NCI-H2107 (cell line): ENCODE measurements at regions not wholly inside any gene's neighbourhood (a gene's known extent, or its start where the extent isn't known, plus 50 kb on each side); places are given as distances from the start of the nearest gene placed in this dataset.
"Not testable (repeated sequence)": the region's sequence is repeated elsewhere in the genome, so short reads cannot be mapped to it uniquely, and the experiment has no call there.

ENCODE experiments used
- DNase-seq: peaks from one replicate; lab custom pipeline; 2025; lab: John Stamatoyannopoulos, UW

GRCh38 chr3:106317141-106318055 is 448.6 kb upstream of the CBLB start:
- DNase-seq, result no peak

GRCh38 chr3:106321438-106321837 is 452.6 kb upstream of the CBLB start:
- DNase-seq, result not testable (repeated sequence)

- DNase-seq, result no peak
Observed at GRCh38 chr3:106323586-106323985, 454.8 kb upstream of the CBLB start.

DNA sequence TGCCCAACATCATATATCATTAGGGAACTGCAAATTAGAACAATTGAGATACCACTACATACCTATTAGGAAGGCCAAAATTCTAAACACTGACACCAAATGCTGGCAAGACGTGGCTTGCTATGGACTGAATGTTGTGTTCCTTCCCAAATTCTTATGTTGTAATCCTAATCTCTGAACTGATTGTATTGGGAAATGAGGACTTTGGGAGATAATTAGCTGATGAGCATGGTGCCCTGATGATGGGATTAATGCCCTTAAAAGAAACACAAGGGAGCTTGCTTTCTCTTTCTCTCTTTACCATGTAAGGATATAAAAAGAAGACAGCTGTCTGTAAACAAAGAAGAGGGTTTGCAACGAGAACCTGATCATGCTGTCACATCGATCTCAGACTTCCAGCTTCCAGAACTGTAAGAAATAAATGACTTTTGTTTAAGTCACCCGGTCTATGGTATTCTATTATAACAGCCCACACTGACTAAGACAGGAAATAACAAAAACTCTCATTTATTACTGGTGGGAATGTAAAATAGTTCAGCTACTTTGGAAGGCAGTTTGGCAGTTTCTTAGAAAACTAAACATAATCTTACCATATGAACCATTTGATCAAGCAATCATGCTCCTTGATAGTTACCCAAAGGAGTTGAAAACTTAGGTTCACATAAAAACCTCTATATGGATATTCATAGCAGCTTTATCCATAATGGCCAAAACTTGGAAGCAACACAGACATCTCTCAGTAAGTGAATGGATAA is 458.3 kb upstream of the CBLB start:
- DNase-seq, result no peak

DNA sequence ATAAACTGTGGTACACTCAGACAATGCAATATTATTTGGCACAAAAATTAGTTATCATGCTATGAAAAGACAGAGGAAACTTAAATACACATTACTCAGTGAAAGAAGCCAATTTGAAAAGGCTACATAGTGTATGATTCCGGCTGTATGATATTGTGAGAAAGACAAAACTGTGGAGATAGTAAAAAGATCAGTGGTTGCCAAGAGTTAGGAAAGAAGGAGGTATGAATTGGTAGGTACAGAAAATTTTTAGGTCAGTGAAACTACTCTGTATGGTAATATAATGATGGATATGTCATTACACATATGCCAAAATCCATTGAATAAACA is 458.8 kb upstream of the CBLB start:
- DNase-seq, result no peak

DNA sequence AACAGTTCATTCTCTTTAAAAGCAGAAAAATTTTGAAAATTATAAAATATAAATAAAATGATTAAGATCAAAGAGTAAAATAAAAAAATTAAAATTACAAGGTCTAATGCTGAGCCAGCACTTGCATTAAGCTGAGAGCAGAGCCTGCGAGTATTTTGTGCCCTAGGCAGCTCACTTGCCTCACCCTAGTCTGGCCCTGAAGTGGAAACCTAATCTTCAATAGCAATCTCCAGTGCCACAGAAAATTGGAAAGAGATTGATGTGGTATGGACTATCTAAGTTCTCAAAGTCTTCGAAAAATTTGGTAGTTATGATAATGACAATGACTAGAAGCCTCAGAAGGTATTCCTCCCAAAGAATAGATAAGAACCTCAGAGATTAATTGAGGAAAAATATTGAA is 459.4 kb upstream of the CBLB start:
- DNase-seq, result no peak

- DNase-seq, result no peak
Observed at GRCh38 chr3:106329521-106329920, 460.7 kb upstream of the CBLB start.

DNA sequence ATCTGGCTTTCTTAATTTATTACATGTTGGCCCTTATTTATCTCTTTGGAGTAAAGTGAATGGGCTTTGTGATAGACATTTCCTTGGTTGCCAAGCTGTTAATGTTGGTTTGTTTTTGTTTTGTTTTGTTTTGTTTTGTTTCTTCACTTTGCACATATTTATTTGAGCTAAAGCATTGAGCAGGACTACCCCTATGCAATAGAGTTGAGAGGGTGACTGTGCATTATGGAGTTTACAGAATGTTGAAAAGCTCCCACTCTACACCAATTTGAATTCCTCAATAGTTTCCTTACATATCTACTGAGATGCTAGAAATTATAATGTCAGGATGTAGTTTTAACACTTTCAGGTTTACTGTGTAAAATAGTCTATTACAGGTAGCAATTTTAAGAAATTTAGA is 462.8 kb upstream of the CBLB start:
- DNase-seq, result no peak

DNA sequence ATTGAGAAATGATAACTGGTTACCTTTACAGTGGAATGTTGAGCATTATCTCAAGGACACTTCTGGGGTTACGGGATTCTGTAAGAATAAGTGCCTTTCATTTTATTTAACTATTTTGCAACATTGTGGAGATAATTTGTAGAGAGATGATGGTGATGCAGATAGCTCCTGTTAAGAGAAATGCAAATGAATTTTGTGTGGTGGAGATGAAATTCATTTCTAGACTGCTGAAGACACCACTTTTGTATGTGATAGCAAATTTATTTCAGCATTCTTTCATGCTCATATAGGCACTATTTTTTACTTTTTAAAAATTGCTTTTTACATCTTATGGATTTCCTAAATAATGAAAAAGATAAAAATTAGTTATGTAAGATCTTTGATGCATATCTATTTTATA is 463.3 kb upstream of the CBLB start:
- DNase-seq, result no peak

GRCh38 chr3:106332884-106333283 is 464.1 kb upstream of the CBLB start:
- no peak for DNase-seq

GRCh38 chr3:106333911-106334618 is 465.3 kb upstream of the CBLB start:
- DNase-seq, result no peak

DNA sequence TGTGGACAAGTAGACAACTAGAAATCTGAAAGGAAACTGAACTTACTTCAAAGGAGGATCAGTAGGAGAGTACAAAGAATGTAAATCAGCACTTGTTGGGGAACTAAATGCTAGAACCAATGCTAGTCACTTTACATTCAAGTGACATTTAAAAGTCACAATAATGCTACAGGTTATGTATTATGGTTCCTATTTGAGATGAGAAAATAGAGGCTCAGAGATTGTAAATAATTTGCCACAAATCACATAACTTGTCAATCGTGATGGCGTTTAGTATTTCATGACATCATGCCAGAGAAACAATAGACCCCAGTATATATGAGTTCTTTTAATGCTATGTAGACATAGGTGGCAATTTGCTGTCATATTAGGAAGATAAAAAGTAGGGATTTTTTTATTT is 467.8 kb upstream of the CBLB start:
- no peak for DNase-seq

- DNase-seq, result no peak
Observed at GRCh38 chr3:106337116-106337515, 468.3 kb upstream of the CBLB start.

GRCh38 chr3:106338582-106339214 is 469.9 kb upstream of the CBLB start:
- no peak for DNase-seq

DNA sequence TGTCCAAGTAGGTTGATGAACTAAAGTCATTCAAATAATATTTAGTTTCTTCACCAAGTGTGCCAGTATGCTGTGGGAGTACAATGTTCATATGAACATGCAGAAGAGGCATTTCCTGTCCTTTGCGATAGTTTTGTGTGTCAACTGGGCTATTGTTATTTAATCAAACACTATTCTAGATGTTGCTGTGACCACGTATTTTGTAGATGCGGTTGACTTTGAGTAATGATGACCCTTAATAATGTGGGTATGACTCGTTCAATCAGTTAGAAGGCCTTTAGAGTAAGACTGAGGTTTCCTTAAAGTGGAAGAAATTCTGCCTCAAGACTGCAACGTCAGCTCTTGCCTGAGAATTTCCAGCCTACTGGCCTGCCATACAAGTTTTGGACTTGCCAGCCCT is 470.7 kb upstream of the CBLB start:
- DNase-seq, result no peak

DNA sequence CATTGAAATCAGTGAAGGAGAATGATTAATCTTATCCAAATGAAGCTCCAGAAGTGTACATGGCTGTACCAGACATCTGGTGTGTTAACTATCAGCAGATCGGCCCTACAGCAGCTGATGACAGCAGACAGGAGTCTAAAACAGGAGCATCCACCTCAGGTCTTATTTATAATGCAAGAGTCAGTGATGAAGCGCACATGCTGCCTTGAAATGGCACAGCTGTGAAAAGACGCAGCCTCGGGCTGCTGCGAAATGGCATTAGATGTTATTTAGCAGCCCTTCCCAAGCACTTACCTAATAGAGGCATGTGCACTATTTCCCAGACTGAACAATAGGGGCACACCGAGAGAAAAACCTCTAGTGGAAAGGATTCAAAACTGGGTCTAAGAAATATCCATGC is 472.3 kb upstream of the CBLB start:
- no peak for DNase-seq

DNA sequence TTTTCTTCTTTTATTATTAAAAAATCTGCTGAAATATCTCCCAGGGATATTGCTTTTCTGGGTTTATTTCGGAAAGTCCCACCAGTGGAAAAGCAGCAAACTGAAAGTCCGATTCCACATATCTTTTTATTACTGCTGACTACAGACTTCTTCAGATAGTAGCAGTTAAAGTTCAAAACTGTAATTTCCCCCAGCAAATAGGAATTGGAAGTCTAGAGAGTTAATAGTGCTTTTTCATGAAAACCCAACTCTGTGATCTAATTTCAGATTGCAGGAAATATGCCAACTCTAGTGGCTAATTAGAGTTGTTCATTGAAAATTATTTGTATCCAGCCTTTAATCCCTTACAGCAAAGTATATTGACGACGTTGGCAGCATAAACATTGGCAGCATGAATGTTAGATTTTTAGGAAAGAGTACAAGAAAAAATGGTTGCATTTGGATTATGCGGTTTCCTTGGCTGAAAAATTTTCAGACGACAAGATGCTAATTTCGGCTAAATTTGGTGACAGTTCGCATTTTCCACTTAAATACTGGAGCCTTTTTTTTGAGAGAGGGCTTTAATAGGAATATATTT is 472.9 kb upstream of the CBLB start:
- DNase-seq, result no peak

DNA sequence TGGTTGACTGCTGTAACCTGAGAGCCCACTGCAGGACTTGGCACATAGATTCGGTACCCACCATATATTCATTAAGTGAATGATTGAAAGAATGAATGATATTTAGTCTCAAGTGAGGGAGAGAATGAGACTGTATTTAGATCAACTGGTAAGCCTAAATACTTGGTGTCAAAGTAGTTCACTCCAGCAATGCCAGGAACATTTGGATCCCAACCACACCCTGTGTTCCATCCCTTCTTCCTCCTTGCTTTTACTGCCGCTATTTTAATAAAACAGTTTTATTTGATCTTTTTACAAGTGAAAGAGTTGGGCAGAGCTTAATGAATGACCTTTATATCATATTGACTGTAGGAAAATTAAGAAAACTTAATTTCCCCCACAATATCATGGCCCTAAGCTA is 473.6 kb upstream of the CBLB start:
- DNase-seq, result no peak

GRCh38 chr3:106343811-106344210 is 475.0 kb upstream of the CBLB start:
- DNase-seq, result no peak

DNA sequence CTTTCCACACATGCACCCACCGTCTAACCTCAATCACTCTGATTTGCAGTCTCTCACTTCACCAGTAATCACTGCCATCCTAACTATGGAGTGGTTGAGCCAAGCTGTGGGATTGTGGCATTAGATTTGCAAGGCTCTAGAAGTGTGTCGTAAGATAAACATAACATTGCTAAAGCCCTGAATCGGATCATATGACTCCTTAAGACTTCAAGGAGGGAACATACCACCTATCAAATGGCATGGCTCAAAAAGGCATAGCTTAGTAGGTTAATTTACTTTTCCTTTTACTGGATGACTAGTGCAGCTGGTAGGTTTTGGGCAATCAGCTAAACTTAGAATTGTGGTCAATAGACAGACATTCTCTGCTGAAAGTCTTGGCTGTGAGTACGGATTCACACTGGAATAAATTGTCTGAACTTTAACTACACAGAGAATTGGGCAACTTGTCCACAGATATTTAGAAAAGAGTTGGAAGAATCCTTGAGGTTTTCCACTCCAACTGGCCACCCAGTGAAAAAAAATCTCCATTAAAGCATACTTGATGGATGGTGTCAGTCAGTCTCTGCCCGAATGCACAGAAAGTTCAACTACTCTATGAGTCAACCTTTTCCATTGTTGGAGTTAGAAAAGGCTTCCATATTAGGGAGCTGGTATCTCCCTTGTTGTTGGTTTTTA is 476.7 kb upstream of the CBLB start:
- no peak for DNase-seq

DNA sequence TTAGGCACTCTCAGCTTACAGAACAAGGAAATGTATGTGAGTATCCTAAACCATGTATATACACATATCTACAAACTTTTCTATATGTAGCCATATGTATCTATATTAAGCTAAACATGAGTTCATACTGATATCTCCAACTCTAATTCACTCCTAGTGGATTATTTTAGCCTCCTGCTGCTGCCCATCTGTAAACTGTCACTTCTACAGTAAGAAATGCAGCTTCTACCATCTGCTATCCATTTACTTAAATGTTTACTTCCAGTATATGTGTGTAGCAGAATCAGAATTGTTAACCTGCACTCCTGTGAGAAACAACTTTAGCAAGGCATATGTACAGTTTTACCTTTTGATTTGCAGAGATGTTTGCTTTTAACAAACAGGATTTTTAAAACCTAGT is 478.5 kb upstream of the CBLB start:
- no peak for DNase-seq
